ENCODE measurements at regions not wholly inside any gene's neighbourhood (a gene's known extent, or its start where the extent isn't known, plus 50 kb on each side); places are given as distances from the start of the nearest gene placed in this dataset.

GRCh38 chr4:108532187-108532586 is 88.2 kb upstream of the RPL34 start:
- DNase-seq: no peak
- no peaks in the 10 kb centered on the region for H3K9me3 Mint-ChIP-seq (ENCODE audit: unreplicated experiment)
- CTCF ChIA-PET: no interaction called here
- no peaks in the 10 kb centered on the region for H3K36me3 Mint-ChIP-seq (ENCODE audit: insufficient read depth, unreplicated experiment)
- H3K9me3 ChIP-seq: no peaks in the 10 kb centered on the region
- H3K27ac Mint-ChIP-seq (ENCODE audit: unreplicated experiment): no peak overlapping the region
- H3K36me3 ChIP-seq (ENCODE audit: control insufficient read depth, insufficient read depth, low read length): no peaks in the 10 kb centered on the region
- no peak overlapping the region for H3K4me3 ChIP-seq (ENCODE audit: low read depth, low read length)
- H3K4me1 ChIP-seq: peaks cover 13% of the 10 kb centered on the region; the same call in 1 of the 2 replicates
- H3K27me3 ChIP-seq (replicated peaks; ENCODE audit: control insufficient read depth, insufficient read depth, low read length): no peaks in the 10 kb centered on the region
- no TSS peak for BruUV-seq (replicated peaks)
- intact Hi-C loops (cut with micrococcal nuclease; ENCODE audit: unreplicated experiment): no loop called here
- no peak overlapping the region for H3K4me3 Mint-ChIP-seq (ENCODE audit: unreplicated experiment)
- POLR2A ChIA-PET: no interaction called here
- H3K4me1 Mint-ChIP-seq (ENCODE audit: low read depth, unreplicated experiment): peaks cover 9% of the 10 kb centered on the region
- peaks cover 6% of the 10 kb centered on the region for H3K27me3 Mint-ChIP-seq (ENCODE audit: insufficient read depth, unreplicated experiment)
- no peak for TF ChIP-seq CTCF (IDR thresholded peaks at IDR 0.05; ENCODE audit: insufficient read depth in 1 of 2, low read depth in 1 of 2, low read length in 1 of 2, severe bottlenecking in 1 of 2, unreplicated experiment in 1 of 2)

GRCh38 chr4:108531461-108531860 is 88.9 kb upstream of the RPL34 start:
- TF ChIP-seq CTCF (IDR thresholded peaks at IDR 0.05; ENCODE audit: insufficient read depth in 1 of 2, low read depth in 1 of 2, low read length in 1 of 2, severe bottlenecking in 1 of 2, unreplicated experiment in 1 of 2): no peak
- no peaks in the 10 kb centered on the region for H3K9me3 ChIP-seq
- H3K27me3 ChIP-seq (replicated peaks; ENCODE audit: control insufficient read depth, insufficient read depth, low read length): no peaks in the 10 kb centered on the region
- intact Hi-C loops (cut with micrococcal nuclease; ENCODE audit: unreplicated experiment): no loop called here
- ChIA-PET POLR2A (no interaction called here), CTCF (no interaction called here)
- no TSS peak for BruUV-seq (replicated peaks)
- H3K4me3 ChIP-seq (ENCODE audit: low read depth, low read length): no peak overlapping the region
- H3K36me3 Mint-ChIP-seq (ENCODE audit: insufficient read depth, unreplicated experiment): no peaks in the 10 kb centered on the region
- H3K36me3 ChIP-seq (ENCODE audit: control insufficient read depth, insufficient read depth, low read length): no peaks in the 10 kb centered on the region
- no peaks in the 10 kb centered on the region for H3K9me3 Mint-ChIP-seq (ENCODE audit: unreplicated experiment)
- H3K27me3 Mint-ChIP-seq (ENCODE audit: insufficient read depth, unreplicated experiment): peaks cover 6% of the 10 kb centered on the region
- H3K4me1 Mint-ChIP-seq (ENCODE audit: low read depth, unreplicated experiment): peaks cover 9% of the 10 kb centered on the region
- H3K4me3 Mint-ChIP-seq (ENCODE audit: unreplicated experiment): no peak overlapping the region
- no peak for DNase-seq
- H3K27ac Mint-ChIP-seq (ENCODE audit: unreplicated experiment): no peak overlapping the region
- H3K4me1 ChIP-seq: 0 out of 2 replicates have a peak, but pooled peaks cover 7% of the 10 kb centered on the region

GRCh38 chr4:108529984-108530905 is 90.1 kb upstream of the RPL34 start:
- CTCF ChIA-PET: no interaction called here
- BruUV-seq (replicated peaks): no TSS peak

More at GRCh38 chr4:108529984-108530905, 90.1 kb upstream of the RPL34 start:
- H3K27me3 Mint-ChIP-seq (ENCODE audit: insufficient read depth, unreplicated experiment): peaks cover 9% of the 10 kb centered on the region
- H3K27ac Mint-ChIP-seq (ENCODE audit: unreplicated experiment): no peak overlapping the region
- no peak overlapping the region for H3K4me3 Mint-ChIP-seq (ENCODE audit: unreplicated experiment)
- no peaks in the 10 kb centered on the region for H3K27me3 ChIP-seq (replicated peaks; ENCODE audit: control insufficient read depth, insufficient read depth, low read length)
- H3K4me3 ChIP-seq (ENCODE audit: low read depth, low read length): no peak overlapping the region
- H3K36me3 ChIP-seq (ENCODE audit: control insufficient read depth, insufficient read depth, low read length): no peaks in the 10 kb centered on the region
- no peak for TF ChIP-seq CTCF (IDR thresholded peaks at IDR 0.05; ENCODE audit: insufficient read depth in 1 of 2, low read depth in 1 of 2, low read length in 1 of 2, severe bottlenecking in 1 of 2, unreplicated experiment in 1 of 2)
- POLR2A ChIA-PET: no interaction called here
- peaks cover 3% of the 10 kb centered on the region for H3K9me3 Mint-ChIP-seq (ENCODE audit: unreplicated experiment)
- intact Hi-C loops (cut with micrococcal nuclease; ENCODE audit: unreplicated experiment): no loop called here
- peaks cover 9% of the 10 kb centered on the region for H3K4me1 Mint-ChIP-seq (ENCODE audit: low read depth, unreplicated experiment)
- no peaks in the 10 kb centered on the region for H3K4me1 ChIP-seq
- H3K9me3 ChIP-seq: no peaks in the 10 kb centered on the region
- H3K36me3 Mint-ChIP-seq (ENCODE audit: insufficient read depth, unreplicated experiment): no peaks in the 10 kb centered on the region
- no peak for DNase-seq

Data from Caco-2 (cell line).